ENCODE measurements at regions not wholly inside any gene's neighbourhood (a gene's known extent, or its start where the extent isn't known, plus 50 kb on each side); places are given as distances from the start of the nearest gene placed in this dataset.

DNA sequence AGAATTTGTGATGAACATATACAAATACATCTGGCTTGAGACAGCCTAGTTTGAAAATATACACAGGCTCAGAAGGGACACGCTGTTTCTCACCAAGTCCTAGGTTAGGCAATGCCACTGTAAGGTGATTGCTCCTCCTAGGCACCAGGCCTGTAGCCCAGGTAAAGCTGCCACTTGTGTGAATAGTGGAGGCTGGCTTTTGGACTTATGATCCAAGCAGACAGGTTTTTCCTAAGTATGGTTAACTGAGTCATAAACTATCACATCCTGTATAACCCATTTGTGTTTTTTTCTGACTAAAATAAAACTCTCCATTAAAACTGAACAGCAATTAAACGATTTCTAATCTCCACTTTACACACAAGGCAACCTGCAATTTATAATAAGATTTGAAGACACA, 81.0 kb downstream of the SEMA4F start:
- DNase-seq (ENCODE audit: low read depth), result no peak
- H3K4me3 ChIP-seq (ENCODE audit: low read depth, low read length), result no peak overlapping the region
- TF ChIP-seq POLR2A (IDR thresholded peaks at IDR 0.05; ENCODE audit: extremely low read depth, insufficient read length), result no peak
- TF ChIP-seq MYC (IDR thresholded peaks at IDR 0.05; ENCODE audit: low read depth, low read length), result no peak
- TF ChIP-seq, protein P1, sequence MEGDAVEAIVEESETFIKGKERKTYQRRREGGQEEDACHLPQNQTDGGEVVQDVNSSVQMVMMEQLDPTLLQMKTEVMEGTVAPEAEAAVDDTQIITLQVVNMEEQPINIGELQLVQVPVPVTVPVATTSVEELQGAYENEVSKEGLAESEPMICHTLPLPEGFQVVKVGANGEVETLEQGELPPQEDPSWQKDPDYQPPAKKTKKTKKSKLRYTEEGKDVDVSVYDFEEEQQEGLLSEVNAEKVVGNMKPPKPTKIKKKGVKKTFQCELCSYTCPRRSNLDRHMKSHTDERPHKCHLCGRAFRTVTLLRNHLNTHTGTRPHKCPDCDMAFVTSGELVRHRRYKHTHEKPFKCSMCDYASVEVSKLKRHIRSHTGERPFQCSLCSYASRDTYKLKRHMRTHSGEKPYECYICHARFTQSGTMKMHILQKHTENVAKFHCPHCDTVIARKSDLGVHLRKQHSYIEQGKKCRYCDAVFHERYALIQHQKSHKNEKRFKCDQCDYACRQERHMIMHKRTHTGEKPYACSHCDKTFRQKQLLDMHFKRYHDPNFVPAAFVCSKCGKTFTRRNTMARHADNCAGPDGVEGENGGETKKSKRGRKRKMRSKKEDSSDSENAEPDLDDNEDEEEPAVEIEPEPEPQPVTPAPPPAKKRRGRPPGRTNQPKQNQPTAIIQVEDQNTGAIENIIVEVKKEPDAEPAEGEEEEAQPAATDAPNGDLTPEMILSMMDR (IDR thresholded peaks at IDR 0.05; ENCODE audit: low read depth, low read length), result no peak

DNA sequence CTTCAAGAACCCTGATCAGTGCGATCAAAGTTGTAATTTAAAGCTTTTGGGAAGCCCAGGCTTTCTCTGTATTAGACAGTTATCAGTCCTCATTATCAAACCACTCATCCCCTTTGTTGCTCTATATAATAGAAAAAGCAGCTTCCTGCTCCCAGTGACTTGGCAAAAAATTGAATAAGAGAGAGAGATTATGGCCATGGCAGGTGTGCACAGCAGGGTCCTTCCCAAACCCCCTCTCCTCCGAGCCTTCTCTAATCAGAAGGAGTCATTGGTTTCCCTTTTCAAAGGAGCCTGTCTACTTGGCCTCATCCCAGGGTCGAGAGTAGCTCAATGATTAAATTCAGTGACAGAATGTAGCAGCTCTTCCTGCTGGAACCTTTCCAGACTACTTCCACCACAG, 81.5 kb downstream of the SEMA4F start:
- no peak overlapping the region for H3K4me3 ChIP-seq (ENCODE audit: low read depth, low read length)
- no peak for DNase-seq (ENCODE audit: low read depth)
- no peak for TF ChIP-seq POLR2A (IDR thresholded peaks at IDR 0.05; ENCODE audit: extremely low read depth, insufficient read length)
- TF ChIP-seq, protein P1 (IDR thresholded peaks at IDR 0.05; ENCODE audit: low read depth, low read length), result no peak
- TF ChIP-seq, protein P2, sequence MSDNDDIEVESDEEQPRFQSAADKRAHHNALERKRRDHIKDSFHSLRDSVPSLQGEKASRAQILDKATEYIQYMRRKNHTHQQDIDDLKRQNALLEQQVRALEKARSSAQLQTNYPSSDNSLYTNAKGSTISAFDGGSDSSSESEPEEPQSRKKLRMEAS (IDR thresholded peaks at IDR 0.05; ENCODE audit: low read depth, low read length), result no peak
- no peak for TF ChIP-seq MYC (IDR thresholded peaks at IDR 0.05; ENCODE audit: low read depth, low read length)

DNA sequence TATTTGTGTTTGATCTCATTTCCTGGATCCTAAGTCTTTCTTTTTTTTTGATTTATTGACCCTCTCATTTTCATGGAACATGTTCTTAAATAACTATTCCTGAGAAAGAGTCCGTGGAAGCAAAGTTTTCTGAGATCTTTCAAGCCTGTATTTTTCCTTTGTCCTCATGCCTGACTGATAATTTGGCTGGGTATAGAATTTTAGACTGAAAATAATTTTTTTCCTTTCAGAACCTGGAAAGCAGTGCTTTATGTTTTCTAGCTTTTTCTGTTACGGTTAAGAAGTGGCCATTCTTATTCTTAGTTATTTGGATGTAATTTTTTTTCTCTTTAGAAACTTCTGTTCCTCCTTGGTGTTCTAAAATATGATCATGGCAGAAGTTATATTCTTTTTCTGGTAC, 82.5 kb downstream of the SEMA4F start:
- H3K4me3 ChIP-seq (ENCODE audit: low read depth, low read length), result no peak overlapping the region
- DNase-seq (ENCODE audit: low read depth), result no peak
- TF ChIP-seq POLR2A (IDR thresholded peaks at IDR 0.05; ENCODE audit: extremely low read depth, insufficient read length) (no peak), MYC (IDR thresholded peaks at IDR 0.05; ENCODE audit: low read depth, low read length) (no peak)
- TF ChIP-seq, protein P2 (IDR thresholded peaks at IDR 0.05; ENCODE audit: low read depth, low read length), result no peak
- TF ChIP-seq, protein P1 (IDR thresholded peaks at IDR 0.05; ENCODE audit: low read depth, low read length), result no peak

DNA sequence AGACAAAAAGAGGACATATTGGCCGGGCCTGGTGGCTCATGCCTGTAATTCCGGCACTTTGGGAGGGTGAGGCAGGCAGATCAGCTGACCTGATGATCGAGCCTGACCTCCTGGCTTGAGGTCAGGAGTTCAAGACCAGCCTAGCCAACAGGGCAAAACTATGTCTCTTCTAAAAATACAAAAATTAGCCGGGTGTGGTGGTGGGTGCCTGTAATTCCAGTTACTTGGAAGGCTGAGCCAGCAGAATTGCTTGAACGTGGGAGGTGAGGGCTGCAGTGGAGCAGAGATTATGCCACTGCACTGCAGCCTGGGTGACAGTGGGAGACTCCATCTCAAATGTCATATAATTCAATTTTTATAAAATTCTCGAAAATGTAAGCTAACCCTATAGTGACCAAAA, 84.5 kb downstream of the SEMA4F start:
- no peak overlapping the region for H3K4me3 ChIP-seq (ENCODE audit: low read depth, low read length)
- TF ChIP-seq MYC (IDR thresholded peaks at IDR 0.05; ENCODE audit: low read depth, low read length) (no peak), POLR2A (IDR thresholded peaks at IDR 0.05; ENCODE audit: extremely low read depth, insufficient read length) (no peak)
- TF ChIP-seq, protein P1 (IDR thresholded peaks at IDR 0.05; ENCODE audit: low read depth, low read length), result no peak
- TF ChIP-seq, protein P2 (IDR thresholded peaks at IDR 0.05; ENCODE audit: low read depth, low read length), result no peak
- no peak for DNase-seq (ENCODE audit: low read depth)

DNA sequence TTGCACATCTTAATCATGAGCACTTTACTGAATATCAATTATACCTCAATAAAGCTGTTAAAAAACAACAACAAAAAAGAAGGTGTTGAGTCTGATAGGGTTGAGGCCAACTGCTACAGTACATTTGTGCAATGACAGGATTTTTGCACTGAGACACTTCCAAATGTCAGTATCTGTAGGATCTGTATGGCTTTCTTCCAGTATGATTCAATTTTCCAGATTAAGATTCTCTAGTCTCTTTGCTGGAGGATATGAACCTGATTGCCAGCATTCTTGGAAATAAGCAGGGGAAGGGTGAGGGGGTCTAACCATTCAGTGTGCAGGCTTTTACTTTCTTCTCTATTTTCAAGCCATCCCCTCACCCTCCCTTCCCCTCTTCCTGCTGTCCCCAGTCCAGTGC, 85.1 kb downstream of the SEMA4F start:
- TF ChIP-seq POLR2A (IDR thresholded peaks at IDR 0.05; ENCODE audit: extremely low read depth, insufficient read length) (no peak), MYC (IDR thresholded peaks at IDR 0.05; ENCODE audit: low read depth, low read length) (no peak)
- TF ChIP-seq, protein P2 (IDR thresholded peaks at IDR 0.05; ENCODE audit: low read depth, low read length), result no peak
- TF ChIP-seq, protein P1 (IDR thresholded peaks at IDR 0.05; ENCODE audit: low read depth, low read length), result no peak
- H3K4me3 ChIP-seq (ENCODE audit: low read depth, low read length), result no peak overlapping the region
- DNase-seq (ENCODE audit: low read depth), result no peak

DNA sequence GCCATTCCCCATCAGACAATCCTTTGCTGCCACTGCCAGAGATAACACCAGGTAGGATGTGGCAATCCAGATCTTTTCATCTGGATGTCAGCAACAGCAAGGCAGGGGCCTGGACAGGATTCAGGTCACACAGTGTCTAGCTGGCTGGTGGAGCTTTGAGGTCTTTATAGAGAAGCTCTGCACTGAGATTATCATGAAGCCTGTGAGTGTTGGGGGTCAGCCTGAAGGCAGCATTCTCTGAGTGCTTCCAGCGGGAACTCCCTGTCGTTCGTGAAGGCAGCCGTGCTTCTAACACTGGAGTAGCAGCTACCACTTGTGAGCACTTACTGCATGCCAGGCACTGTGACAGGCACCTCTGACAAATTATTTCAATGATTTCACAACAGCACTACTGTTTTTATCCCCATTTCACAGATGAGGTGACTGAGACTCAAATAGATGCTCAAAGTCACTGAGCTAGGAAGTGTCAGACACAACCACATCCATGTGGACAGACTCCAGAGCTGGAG, 85.7 kb downstream of the SEMA4F start:
- TF ChIP-seq MYC (IDR thresholded peaks at IDR 0.05; ENCODE audit: low read depth, low read length), result no peak
- TF ChIP-seq, protein P1 (IDR thresholded peaks at IDR 0.05; ENCODE audit: low read depth, low read length), result no peak
- TF ChIP-seq, protein P2 (IDR thresholded peaks at IDR 0.05; ENCODE audit: low read depth, low read length), result no peak
- no peak for TF ChIP-seq POLR2A (IDR thresholded peaks at IDR 0.05; ENCODE audit: extremely low read depth, insufficient read length)
- DNase-seq (ENCODE audit: low read depth), result no peak
- H3K4me3 ChIP-seq (ENCODE audit: low read depth, low read length), result no peak overlapping the region

Measured in NB4 (cell line).